Ishikawa (cell line): ENCODE measurements at regions not wholly inside any gene's neighbourhood (a gene's known extent, or its start where the extent isn't known, plus 50 kb on each side); places are given as distances from the start of the nearest gene placed in this dataset.

Source experiments
- CEBPB ChIP-seq: IDR thresholded peaks from 2 replicates; pipeline ENCODE4 v1.6.1; 2012
- CREB1 ChIP-seq: IDR thresholded peaks from 2 replicates; pipeline ENCODE4 v1.6.1; 2012; ENCODE audit warnings: low read depth
- EGR1 ChIP-seq: IDR thresholded peaks from 2 replicates; pipeline ENCODE4 v1.6.1; 2012
- EP300 ChIP-seq: IDR thresholded peaks from 2 replicates; pipeline ENCODE4 v1.6.1; 2012; ENCODE audit warnings: borderline replicate concordance
- FOXM1 ChIP-seq: IDR thresholded peaks from 2 replicates; pipeline ENCODE4 v1.6.1; 2012; ENCODE audit warnings: low read depth, borderline replicate concordance
- NFIC ChIP-seq: IDR thresholded peaks from 2 replicates; pipeline ENCODE4 v1.6.1; 2012
- RAD21 ChIP-seq: IDR thresholded peaks from 2 replicates; pipeline ENCODE4 v1.6.1; 2012; ENCODE audit warnings: low read depth
- REST ChIP-seq: IDR thresholded peaks from 2 replicates; pipeline ENCODE4 v1.6.1; 2012; ENCODE audit warnings: low read depth, mild to moderate bottlenecking
- TAF1 ChIP-seq: IDR thresholded peaks from 2 replicates; pipeline ENCODE4 v1.6.1; 2012; ENCODE audit warnings: low read depth, mild to moderate bottlenecking
- TCF12 ChIP-seq: IDR thresholded peaks from 2 replicates; pipeline ENCODE4 v1.6.1; 2012; ENCODE audit warnings: low read depth
- TEAD4 ChIP-seq: IDR thresholded peaks from 2 replicates; pipeline ENCODE4 v1.6.1; 2012
- YY1 ChIP-seq: IDR thresholded peaks from 2 replicates; pipeline ENCODE4 v1.6.1; 2012; ENCODE audit warnings: low read depth
- ZBTB7A ChIP-seq: IDR thresholded peaks from 2 replicates; pipeline ENCODE4 v1.6.1; 2012; ENCODE audit warnings: low read depth
- TF ChIP-seq, protein P1 (sequence below): IDR thresholded peaks from 2 replicates; pipeline ENCODE4 v1.6.1; 2012
- TF ChIP-seq, protein P2 (sequence below): IDR thresholded peaks from 2 replicates; pipeline ENCODE4 v1.6.1; 2012

- TF ChIP-seq, protein P1, sequence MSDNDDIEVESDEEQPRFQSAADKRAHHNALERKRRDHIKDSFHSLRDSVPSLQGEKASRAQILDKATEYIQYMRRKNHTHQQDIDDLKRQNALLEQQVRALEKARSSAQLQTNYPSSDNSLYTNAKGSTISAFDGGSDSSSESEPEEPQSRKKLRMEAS = no peak
These were observed 378.2 kb downstream of the FAM170A start for GRCh38 chr5:120007598-120007997.

- TF ChIP-seq ZBTB7A (no peak), EP300 (no peak)
These were observed 383.1 kb downstream of the FAM170A start for GRCh38 chr5:120012431-120012830.

GRCh38 chr5:120014535-120014934 is 385.2 kb downstream of the FAM170A start:
- TF ChIP-seq REST (no peak), NFIC (no peak), ZBTB7A (no peak), EP300 (no peak), CEBPB (no peak), TEAD4 (no peak), TCF12 (no peak), EGR1 (no peak), RAD21 (no peak), CREB1 (no peak), FOXM1 (no peak)
- TF ChIP-seq, protein P2, sequence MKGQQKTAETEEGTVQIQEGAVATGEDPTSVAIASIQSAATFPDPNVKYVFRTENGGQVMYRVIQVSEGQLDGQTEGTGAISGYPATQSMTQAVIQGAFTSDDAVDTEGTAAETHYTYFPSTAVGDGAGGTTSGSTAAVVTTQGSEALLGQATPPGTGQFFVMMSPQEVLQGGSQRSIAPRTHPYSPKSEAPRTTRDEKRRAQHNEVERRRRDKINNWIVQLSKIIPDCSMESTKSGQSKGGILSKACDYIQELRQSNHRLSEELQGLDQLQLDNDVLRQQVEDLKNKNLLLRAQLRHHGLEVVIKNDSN = no peak
- TF ChIP-seq, protein P1 = no peak

DNA sequence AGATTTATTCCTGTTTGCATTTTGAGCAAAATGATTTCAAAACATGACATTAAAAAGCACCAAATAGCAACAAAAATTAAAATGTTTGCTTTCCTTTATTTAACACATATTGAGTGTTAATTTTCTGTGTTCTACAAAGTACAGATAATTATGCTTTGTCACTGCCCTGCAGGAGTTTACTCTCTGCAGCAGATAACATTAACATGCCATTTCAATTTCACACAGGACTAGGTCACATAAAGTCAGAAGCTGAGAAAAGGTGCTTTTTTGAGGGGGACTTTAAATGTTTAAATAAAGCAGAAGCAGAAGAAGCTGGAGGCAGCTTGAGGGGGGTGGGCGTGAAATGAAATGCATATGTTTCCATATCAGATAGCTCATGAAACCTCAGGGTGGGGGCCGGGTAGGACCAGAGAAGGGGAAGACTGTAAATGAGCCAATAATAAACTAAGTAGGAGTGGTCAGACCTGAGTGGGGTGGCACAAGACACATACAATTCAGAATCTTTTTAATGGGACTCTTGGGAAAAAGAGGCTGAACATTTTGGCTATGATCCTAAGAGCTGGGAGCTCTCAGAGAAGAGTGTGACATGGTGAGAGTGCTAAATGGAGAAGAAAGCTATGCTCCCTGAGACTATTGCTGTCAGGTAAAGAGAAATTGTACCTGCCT is 387.5 kb downstream of the FAM170A start:
- no peak for TF ChIP-seq TCF12
- TF ChIP-seq ZBTB7A = no peak
- TF ChIP-seq, protein P2 = no peak
- TF ChIP-seq TAF1 = no peak
- TF ChIP-seq RAD21 = no peak
- TF ChIP-seq NFIC = no peak
- TF ChIP-seq CREB1 = no peak
- no peak for TF ChIP-seq REST

DNA sequence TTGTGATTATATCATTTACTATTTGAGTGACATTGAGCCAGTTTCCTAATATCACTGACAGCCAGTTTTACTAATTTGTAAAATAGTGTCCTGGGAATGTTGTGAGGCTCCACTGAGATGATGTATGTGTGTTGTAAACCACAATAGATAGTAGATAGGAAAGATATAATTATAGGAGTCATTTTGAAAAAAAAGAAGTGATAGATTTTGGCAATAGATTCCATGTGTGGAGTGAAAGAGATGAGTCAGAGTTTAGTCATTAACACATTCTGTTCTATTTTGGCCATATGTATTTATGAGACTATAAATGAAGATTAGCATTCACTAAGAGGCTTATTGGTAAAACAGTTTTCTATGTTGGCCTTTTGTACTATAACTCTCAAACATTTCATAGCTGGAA is 388.2 kb downstream of the FAM170A start:
- TF ChIP-seq TCF12 = no peak
- TF ChIP-seq, protein P2 = no peak
- TF ChIP-seq CEBPB = no peak
- no peak for TF ChIP-seq RAD21
- no peak for TF ChIP-seq EP300
- TF ChIP-seq YY1 = no peak
- TF ChIP-seq, protein P1 = no peak
- no peak for TF ChIP-seq NFIC
- no peak for TF ChIP-seq TEAD4
- TF ChIP-seq FOXM1 = no peak
- no peak for TF ChIP-seq CREB1
- no peak for TF ChIP-seq ZBTB7A
- no peak for TF ChIP-seq EGR1
- no peak for TF ChIP-seq TAF1
- no peak for TF ChIP-seq REST
